Muscle of leg (tissue), 3 donors: ENCODE measurements at regions not wholly inside any gene's neighbourhood (a gene's known extent, or its start where the extent isn't known, plus 50 kb on each side); places are given as distances from the start of the nearest gene placed in this dataset.

Experiments used
- DNase-seq: peaks from one replicate; pipeline ENCODE4 v3.0.0; 2013
- H3K27ac ChIP-seq: one replicate; pipeline ENCODE4 v1.5.1; 2013; ENCODE audit warnings: mild to moderate bottlenecking, low read length, control low read depth
- H3K27me3 ChIP-seq: one replicate; pipeline ENCODE4 v1.6.1; 2013; ENCODE audit warnings: low read length; ENCODE audit not compliant: control insufficient read depth, insufficient read depth
- H3K36me3 ChIP-seq: one replicate; pipeline ENCODE4 v1.6.1; 2013; ENCODE audit warnings: low read length; ENCODE audit not compliant: control insufficient read depth, insufficient read depth
- H3K4me1 ChIP-seq: one replicate; pipeline ENCODE4 v1.6.1; 2013; ENCODE audit warnings: low read length; ENCODE audit not compliant: control insufficient read depth, insufficient read depth
- H3K4me3 ChIP-seq: one replicate; pipeline ENCODE4 v1.5.1; 2013; ENCODE audit warnings: low read length, control low read depth
- H3K9me3 ChIP-seq: replicated peaks from 2 replicates; pipeline ENCODE4 v1.6.1; 2013; ENCODE audit warnings: low read depth, low read length; ENCODE audit not compliant: control insufficient read depth
- WGBS: methylation state at CpG from one replicate; pipeline ENCODE4 v1.1.5; 2013; ENCODE audit warnings: missing lambda C conversion rate; ENCODE audit not compliant: insufficient coverage; 5-methylcytosine and 5-hydroxymethylcytosine counted together

DNA sequence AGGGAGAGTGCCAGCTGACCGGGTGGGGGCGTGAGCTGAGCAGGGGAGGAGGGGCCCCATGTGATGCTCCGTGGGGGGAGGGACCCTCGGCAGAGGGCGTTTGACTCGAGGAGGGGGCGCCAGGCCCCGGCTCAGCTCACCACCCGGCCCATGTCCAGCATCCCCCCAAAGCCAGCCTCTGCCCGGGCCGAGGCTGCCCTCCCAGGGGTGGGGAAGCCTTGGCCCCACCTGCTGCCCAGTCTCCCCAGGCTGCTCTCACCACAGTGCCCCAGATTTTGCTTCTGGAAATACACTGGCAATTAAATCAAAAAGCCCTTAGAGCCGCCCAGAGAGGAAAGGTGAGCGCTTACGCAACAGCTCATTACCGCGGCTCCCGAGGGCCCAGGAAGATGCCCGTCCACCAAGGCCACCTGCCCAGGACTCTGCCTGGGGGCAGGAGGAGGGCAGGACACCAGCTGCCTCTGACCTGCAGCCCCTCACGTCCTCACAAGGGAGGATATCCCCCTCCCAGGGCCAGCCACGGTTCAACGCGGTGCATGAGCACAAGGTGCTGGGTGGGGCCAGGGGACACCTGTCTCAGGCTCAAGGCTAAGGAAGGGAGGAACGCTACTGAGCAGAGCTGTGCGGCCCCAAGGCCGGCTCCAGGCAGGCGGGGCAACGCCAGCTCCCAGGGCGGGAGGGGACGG, 70.0 kb upstream of the INPP5A start:
- H3K27ac ChIP-seq: no peak overlapping the region
- DNase-seq: no peak

GRCh38 chr10:132468216-132468615, 69.4 kb upstream of the INPP5A start:
- no peak overlapping the region for H3K27ac ChIP-seq
- H3K4me1 ChIP-seq: peaks cover 49% of the 10 kb centered on the region
- DNase-seq: no peak
- no peaks in the 10 kb centered on the region for H3K36me3 ChIP-seq
- H3K27me3 ChIP-seq: no peaks in the 10 kb centered on the region
- H3K4me3 ChIP-seq: no peak overlapping the region
- H3K9me3 ChIP-seq: peaks cover 10% of the 10 kb centered on the region
- 38% methylated on average over 5 of the region's 5 CpGs for WGBS

More for the DNA sequence above, 70.0 kb upstream of the INPP5A start:
- H3K9me3 ChIP-seq: peaks cover 10% of the 10 kb centered on the region
- H3K27me3 ChIP-seq: no peaks in the 10 kb centered on the region
- peaks cover 54% of the 10 kb centered on the region for H3K4me1 ChIP-seq
- 40% methylated on average over 23 of the region's 29 CpGs for WGBS
- no peaks in the 10 kb centered on the region for H3K36me3 ChIP-seq
- H3K4me3 ChIP-seq: no peak overlapping the region

DNA sequence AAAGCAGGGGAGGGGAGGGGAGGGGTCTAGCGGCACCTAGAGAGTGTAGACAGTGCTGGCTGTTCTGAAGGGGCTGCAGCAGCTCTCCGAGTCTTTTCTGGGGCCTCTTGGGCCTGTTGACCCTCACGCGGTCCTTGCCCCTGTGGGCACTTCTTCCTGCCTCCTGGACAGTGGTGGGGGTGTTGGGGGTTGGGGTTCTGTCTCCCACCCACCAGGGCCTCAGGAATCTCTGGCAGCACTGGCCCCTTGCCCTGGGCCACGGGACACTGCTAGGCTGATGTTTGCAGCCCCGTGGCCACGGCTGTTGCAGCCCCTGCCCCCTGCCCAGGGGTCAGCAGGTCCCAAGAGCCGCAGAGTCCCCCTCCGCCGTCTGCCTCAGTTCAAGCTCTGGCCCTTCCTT, 68.9 kb upstream of the INPP5A start:
- H3K36me3 ChIP-seq: no peaks in the 10 kb centered on the region
- H3K4me3 ChIP-seq: no peak overlapping the region
- H3K27ac ChIP-seq: no peak overlapping the region
- no peaks in the 10 kb centered on the region for H3K27me3 ChIP-seq
- H3K4me1 ChIP-seq: peaks cover 45% of the 10 kb centered on the region
- peaks cover 10% of the 10 kb centered on the region for H3K9me3 ChIP-seq
- WGBS: 67% methylated on average over 3 of the region's 10 CpGs
- DNase-seq: no peak

GRCh38 chr10:132469197-132469884, 68.2 kb upstream of the INPP5A start:
- DNase-seq: no peak
- Histone ChIP-seq H3K27ac (no peak overlapping the region), H3K4me1 (peaks cover 38% of the 10 kb centered on the region), H3K36me3 (no peaks in the 10 kb centered on the region), H3K27me3 (no peaks in the 10 kb centered on the region), H3K4me3 (no peak overlapping the region), H3K9me3 (peaks cover 10% of the 10 kb centered on the region)
- 58% methylated on average over 18 of the region's 21 CpGs for WGBS

- no peak overlapping the region for H3K27ac ChIP-seq
- 64% methylated on average over 20 of the region's 27 CpGs for WGBS
Measured at GRCh38 chr10:132470410-132471124, 67.0 kb upstream of the INPP5A start.

GRCh38 chr10:132471125-132471451, 66.5 kb upstream of the INPP5A start:
- H3K27me3 ChIP-seq: no peaks in the 10 kb centered on the region
- no peak for DNase-seq
- WGBS: 96% methylated on average over 4 of the region's 4 CpGs

More at GRCh38 chr10:132470410-132471124, 67.0 kb upstream of the INPP5A start:
- Histone ChIP-seq H3K4me1 (peaks cover 26% of the 10 kb centered on the region), H3K9me3 (peaks cover 10% of the 10 kb centered on the region), H3K36me3 (no peaks in the 10 kb centered on the region), H3K4me3 (no peak overlapping the region), H3K27me3 (no peaks in the 10 kb centered on the region)
- DNase-seq: no peak

DNA sequence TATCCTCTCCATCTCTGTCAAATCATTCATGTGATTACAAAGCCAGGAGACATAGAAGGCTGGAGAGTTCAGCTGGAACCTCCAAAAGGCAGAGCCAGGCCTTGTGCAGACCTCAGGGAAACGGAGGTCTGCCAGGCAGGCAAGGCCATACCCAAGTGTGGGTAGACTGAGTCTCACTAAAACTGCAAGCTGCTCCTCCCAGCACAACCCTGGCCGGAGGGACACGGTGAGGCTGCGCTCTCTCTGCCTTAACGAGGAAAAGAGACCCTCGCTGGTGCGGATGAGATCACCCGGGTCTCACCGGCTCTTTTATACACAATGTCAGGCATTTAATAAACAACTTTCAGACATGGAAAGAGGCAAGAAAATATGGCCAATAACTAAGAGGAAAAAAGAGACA, 66.1 kb upstream of the INPP5A start:
- DNase-seq: no peak
- peaks cover 10% of the 10 kb centered on the region for H3K9me3 ChIP-seq
- H3K4me1 ChIP-seq: peaks cover 23% of the 10 kb centered on the region
- no peak overlapping the region for H3K4me3 ChIP-seq
- 82% methylated on average over 2 of the region's 9 CpGs for WGBS
- peaks cover 1% of the 10 kb centered on the region for H3K27me3 ChIP-seq
- no peak overlapping the region for H3K27ac ChIP-seq
- H3K36me3 ChIP-seq: no peaks in the 10 kb centered on the region

More at GRCh38 chr10:132471125-132471451, 66.5 kb upstream of the INPP5A start:
- Histone ChIP-seq H3K4me1 (peaks cover 23% of the 10 kb centered on the region), H3K27ac (no peak overlapping the region), H3K4me3 (no peak overlapping the region), H3K36me3 (no peaks in the 10 kb centered on the region), H3K9me3 (peaks cover 10% of the 10 kb centered on the region)

DNA sequence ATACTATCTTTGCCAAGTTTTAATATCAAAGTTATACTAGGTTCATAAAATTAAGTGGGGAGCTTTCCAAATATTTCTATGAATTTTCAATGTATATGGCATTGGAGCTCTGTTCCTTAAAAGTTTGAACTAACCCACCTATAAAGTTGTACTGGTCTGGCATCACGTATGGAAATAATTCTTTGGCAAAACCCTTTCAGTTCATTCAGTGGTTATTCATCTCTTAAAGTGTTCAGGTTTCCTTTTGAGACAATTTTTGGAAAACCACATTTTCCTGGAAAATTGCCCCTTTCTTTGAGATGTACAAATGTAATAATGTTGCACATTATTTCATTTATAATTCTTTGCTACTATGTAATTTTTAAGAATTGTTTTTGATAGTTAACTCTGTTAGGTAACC, 62.5 kb upstream of the INPP5A start:
- Histone ChIP-seq H3K36me3 (no peaks in the 10 kb centered on the region), H3K27ac (no peak overlapping the region), H3K4me1 (peaks cover 33% of the 10 kb centered on the region), H3K9me3 (peaks cover 10% of the 10 kb centered on the region), H3K4me3 (no peak overlapping the region), H3K27me3 (peaks cover 4% of the 10 kb centered on the region)
- WGBS: no CpG with 5 or more reads among the region's 1 CpG
- DNase-seq: peak; percentile 88

DNA sequence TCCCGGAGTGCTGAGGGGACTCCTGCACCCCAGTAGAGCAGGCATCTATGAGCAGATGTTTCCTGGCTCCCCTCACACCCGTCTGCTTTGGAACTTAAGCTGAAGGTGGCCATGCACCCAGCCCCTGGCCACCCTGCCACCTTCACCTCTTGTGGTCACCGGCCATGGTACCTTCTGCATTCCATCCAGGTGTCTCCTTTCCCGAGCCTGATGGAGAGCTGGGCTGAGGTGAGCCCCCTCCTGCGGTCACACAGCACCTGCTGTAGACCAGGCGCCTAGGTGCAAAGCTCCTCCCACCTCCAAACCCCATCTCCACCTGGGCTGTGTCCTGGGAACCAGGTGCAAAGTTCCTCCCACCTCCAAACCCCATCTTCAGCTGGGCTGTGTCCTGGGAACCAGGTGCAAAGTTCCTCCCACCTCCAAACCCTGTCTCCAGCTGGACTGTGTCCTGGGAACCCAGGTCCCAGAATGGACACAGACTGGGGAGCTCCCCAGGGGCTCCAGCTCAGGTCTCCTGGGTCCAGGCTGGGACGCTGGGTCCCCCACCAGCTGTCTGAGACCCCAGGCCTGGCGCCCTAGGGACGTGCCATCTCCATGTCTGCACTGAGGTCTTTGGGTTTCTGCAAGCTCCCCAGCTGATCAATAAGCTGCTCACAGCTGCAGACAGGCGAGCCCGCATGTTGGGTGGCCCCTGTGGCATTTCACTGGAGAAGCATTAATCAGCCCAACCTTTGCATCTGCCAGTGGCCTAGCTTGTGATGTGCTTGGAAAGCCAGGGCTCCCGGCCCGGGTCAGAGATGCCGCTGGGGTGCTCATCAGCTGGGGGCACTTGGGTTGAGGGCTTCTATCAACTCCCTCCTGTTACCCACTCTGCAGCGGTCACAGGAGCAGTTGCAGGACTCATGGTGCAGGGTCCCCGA, 61.2 kb upstream of the INPP5A start:
- no peak for DNase-seq
- WGBS: 72% methylated on average over 10 of the region's 16 CpGs
- Histone ChIP-seq H3K27me3 (peaks cover 4% of the 10 kb centered on the region), H3K4me1 (peaks cover 35% of the 10 kb centered on the region), H3K27ac (no peak overlapping the region), H3K4me3 (no peak overlapping the region), H3K9me3 (peaks cover 9% of the 10 kb centered on the region), H3K36me3 (no peaks in the 10 kb centered on the region)
